ENCODE measurements at regions not wholly inside any gene's neighbourhood (a gene's known extent, or its start where the extent isn't known, plus 50 kb on each side); places are given as distances from the start of the nearest gene placed in this dataset.

DNA sequence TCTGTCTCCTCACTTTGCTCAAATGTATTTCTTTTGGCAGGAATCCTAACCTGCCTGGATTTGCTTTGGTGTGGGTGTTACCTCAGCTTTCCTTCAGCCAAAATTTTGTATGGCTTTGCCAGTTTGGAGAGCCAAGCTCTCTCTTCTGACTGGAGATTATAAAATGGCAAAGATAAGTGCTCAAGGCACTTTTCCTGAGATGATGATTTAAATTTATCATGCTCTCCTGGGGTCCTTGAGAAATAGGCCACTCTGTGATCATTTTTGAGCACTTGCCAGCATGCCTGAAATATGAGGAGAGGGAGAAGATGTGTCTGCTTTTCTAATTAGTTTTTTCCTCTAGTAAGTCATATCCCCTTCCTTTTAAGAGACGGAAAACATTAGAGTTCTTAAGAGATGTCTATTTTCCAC, 683.0 kb downstream of the SLC4A3 start:
- H3K4me3 ChIP-seq (ENCODE audit: low read depth, low read length): no peak overlapping the region
- no peak for DNase-seq (ENCODE audit: low read depth)
- TF ChIP-seq, protein P1, sequence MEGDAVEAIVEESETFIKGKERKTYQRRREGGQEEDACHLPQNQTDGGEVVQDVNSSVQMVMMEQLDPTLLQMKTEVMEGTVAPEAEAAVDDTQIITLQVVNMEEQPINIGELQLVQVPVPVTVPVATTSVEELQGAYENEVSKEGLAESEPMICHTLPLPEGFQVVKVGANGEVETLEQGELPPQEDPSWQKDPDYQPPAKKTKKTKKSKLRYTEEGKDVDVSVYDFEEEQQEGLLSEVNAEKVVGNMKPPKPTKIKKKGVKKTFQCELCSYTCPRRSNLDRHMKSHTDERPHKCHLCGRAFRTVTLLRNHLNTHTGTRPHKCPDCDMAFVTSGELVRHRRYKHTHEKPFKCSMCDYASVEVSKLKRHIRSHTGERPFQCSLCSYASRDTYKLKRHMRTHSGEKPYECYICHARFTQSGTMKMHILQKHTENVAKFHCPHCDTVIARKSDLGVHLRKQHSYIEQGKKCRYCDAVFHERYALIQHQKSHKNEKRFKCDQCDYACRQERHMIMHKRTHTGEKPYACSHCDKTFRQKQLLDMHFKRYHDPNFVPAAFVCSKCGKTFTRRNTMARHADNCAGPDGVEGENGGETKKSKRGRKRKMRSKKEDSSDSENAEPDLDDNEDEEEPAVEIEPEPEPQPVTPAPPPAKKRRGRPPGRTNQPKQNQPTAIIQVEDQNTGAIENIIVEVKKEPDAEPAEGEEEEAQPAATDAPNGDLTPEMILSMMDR (IDR thresholded peaks at IDR 0.05; ENCODE audit: control insufficient read depth, extremely low read depth, insufficient read depth): no peak

DNA sequence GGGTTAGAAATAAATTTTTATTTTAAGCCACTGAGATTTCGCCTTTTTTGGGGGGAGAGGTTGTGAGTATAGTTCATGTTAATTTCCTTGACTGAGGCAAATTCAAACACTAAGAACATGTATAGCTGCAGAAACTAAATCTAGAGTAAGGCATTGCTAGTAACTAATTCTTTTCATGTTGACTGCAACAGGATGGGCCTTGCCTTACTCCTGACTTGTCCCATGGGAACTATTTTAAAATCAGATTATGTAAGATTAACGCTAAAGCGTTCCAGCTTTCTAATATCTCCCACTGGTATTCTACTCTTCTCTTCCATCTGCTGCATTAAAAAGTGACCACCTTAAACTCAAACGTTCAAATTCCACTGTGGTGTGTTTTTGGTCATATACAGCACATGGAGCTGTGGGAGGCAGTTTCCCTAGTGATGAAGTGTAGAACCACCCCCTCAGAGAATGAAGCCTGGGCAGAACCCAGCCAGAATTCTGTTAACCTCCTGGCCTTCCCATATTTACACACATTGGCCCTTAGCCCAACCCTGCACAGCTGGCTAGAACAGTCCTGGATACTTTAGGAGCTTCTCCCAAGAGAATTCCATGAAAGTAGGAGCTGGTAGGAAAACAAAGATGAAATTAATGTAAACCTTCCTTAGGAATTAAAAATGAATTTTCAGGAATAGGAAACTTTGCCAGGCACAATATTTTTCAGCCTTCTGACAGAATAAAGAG, 687.8 kb downstream of the SLC4A3 start:
- no peak overlapping the region for H3K4me3 ChIP-seq (ENCODE audit: low read depth, low read length)
- no peak for DNase-seq (ENCODE audit: low read depth)
- TF ChIP-seq, protein P1 (IDR thresholded peaks at IDR 0.05; ENCODE audit: control insufficient read depth, extremely low read depth, insufficient read depth): no peak

DNA sequence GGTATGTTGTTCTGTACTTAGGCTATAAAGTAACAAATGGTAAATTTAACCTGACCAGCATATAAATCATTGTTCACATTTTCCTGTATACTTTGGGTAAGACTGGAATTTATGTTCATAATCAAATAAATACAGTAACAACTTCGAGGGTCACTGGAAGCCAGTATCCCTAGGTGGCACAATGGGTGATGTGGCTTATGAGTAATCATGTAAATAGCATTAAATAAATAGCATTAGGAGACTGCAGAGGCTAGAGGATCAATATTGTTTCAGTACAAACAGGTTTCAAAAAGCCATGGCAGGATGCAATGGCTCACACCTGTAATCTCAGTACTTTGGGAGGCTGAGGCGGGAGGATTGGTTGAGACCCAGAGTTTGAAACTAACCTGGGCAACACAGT, 690.6 kb downstream of the SLC4A3 start:
- no peak for DNase-seq (ENCODE audit: low read depth)
- TF ChIP-seq, protein P1 (IDR thresholded peaks at IDR 0.05; ENCODE audit: control insufficient read depth, extremely low read depth, insufficient read depth): no peak

DNA sequence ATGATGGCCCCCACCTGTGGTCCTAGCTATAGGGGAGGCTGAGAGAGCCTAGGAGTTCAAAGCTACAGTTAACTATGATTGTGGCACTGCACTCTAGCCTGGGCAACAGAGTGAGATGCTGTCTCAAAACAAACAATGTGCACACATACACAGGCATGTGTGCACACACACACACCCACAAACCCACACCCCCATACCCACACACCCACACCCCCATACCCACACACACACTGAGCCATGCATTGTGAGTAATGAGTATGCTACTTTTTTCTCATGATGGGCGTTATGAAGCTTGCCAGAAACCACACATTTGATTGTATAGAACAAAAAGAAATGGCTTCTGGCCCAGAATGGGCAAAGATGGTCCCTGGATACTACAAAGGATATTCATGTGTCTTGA, 691.1 kb downstream of the SLC4A3 start:
- TF ChIP-seq, protein P1 (IDR thresholded peaks at IDR 0.05; ENCODE audit: control insufficient read depth, extremely low read depth, insufficient read depth): no peak
- no peak overlapping the region for H3K4me3 ChIP-seq (ENCODE audit: low read depth, low read length)
- DNase-seq (ENCODE audit: low read depth): no peak

More for the DNA sequence above, 690.6 kb downstream of the SLC4A3 start:
- no peak overlapping the region for H3K4me3 ChIP-seq (ENCODE audit: low read depth, low read length)

DNA sequence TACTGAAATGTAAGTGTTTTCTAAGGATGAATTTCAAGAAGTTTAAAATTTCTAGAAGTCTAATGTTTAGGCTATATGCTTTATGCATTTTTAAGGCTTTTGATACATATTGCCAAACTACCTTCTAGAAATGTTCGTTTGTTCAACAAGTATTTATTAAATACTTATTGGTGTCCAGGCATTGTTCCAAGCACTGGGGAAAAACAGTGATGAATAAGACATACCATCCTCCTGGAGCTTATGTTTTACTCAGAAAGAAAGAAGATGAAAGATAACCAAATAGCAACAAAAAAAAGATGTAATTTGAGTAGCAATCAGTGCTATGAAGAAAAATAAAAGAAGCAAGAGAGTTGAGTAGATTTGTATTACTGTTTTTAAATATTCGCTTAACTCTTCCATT, 692.9 kb downstream of the SLC4A3 start:
- no peak overlapping the region for H3K4me3 ChIP-seq (ENCODE audit: low read depth, low read length)
- TF ChIP-seq, protein P1 (IDR thresholded peaks at IDR 0.05; ENCODE audit: control insufficient read depth, extremely low read depth, insufficient read depth): no peak
- no peak for DNase-seq (ENCODE audit: low read depth)

DNA sequence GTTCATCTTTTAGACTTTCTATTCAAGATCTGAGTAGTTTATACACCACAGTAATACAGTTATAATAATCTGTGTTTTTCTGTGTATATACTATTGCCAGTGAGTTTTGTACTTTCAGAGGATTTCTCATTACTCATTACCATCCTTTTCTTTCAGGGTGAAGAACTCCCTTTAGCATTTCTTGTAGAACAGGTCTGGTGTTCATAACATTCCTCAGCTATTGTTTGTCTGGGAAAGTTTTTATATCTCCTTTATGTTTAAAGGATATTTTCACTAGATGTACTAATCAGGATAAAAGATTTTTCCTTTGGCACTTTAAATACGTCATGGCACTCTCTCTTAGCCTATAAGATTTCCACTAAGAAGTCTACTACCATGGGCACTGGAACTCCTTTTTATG, 705.5 kb downstream of the SLC4A3 start:
- TF ChIP-seq, protein P1 (IDR thresholded peaks at IDR 0.05; ENCODE audit: control insufficient read depth, extremely low read depth, insufficient read depth): no peak
- DNase-seq (ENCODE audit: low read depth): no peak
- no peak overlapping the region for H3K4me3 ChIP-seq (ENCODE audit: low read depth, low read length)

DNA sequence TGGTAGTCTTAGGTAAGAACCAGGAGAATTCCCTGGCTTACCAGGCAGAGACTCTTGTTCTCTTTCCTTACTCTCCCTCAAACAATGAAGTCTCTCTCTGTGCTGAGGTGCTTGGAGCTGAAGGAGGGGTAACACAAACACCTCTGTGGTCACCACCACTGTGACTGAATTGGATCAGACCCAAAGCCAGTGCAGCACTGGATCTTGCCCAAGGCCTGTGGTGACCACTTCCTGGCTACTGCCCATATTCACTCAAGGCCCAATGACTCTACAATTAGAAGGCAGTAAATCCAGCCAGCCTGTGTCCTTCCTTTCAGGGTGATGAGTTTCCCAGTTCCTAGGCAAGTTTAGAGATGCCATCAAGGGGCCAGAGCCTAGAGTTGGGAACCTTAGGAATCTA, 706.8 kb downstream of the SLC4A3 start:
- DNase-seq (ENCODE audit: low read depth): no peak
- TF ChIP-seq, protein P1 (IDR thresholded peaks at IDR 0.05; ENCODE audit: control insufficient read depth, extremely low read depth, insufficient read depth): no peak
- no peak overlapping the region for H3K4me3 ChIP-seq (ENCODE audit: low read depth, low read length)

Measured in LNCaP clone FGC (cell line).